T1000 (cell line): ENCODE measurements at regions not wholly inside any gene's neighbourhood (a gene's known extent, or its start where the extent isn't known, plus 50 kb on each side); places are given as distances from the start of the nearest gene placed in this dataset.
"Not testable (repeated sequence)": the region's sequence is repeated elsewhere in the genome, so short reads cannot be mapped to it uniquely, and the experiment has no call there.

ENCODE experiments used
- DNase-seq: peaks from one replicate; lab custom pipeline; 2025; ENCODE audit warnings: mixed read lengths; lab: John Stamatoyannopoulos, UW

DNA sequence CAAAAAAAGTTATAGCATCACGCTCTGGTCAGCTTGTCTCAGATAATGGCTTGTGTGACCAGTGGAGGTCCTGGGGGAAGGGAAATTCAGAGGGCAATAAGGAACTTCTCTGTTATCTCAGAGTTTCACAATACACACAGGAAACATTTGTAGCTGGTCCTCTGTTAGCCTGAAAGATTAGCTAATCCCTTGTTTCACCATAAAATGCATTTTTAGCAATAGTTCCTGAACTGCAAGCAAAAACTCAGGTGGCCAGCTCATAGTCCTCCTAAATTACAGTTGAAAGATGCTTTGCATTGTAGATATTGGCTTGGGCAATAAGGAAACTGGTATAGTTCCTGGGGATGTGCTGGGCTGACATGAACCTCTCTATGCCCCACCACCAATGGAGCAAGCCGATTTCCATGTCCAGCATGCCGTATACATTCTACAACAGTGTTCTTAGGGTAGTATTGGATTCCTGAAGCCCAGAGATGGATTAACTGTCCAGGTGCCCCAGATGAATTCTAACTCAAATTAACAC lies 141.5 kb upstream of the TBL1XR1 start:
- DNase-seq = no peak

DNA sequence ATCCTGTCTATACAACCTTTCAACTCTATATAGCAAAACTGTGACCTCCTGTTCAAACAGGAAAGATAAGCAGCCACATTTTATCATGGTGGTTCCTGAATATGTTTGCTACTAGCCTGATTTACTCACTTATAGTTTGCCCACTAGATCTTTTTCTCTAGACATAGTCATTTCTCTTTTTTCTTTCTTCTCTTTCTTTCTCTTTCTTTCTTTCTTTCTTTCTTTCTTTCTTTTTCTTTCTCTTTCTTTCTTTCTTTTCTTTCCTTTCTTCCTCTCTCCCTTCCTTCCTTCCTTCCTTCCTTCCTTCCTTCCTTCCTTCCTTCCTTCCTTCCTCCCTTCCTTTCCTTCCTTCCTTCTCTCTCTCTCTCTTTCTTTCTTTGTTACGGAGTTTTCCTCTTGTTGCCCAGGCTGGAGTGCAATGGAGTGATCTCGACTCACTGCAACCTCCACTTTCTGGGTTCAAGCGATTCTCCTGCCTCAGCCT lies 142.0 kb upstream of the TBL1XR1 start:
- not testable (repeated sequence) for DNase-seq

DNA sequence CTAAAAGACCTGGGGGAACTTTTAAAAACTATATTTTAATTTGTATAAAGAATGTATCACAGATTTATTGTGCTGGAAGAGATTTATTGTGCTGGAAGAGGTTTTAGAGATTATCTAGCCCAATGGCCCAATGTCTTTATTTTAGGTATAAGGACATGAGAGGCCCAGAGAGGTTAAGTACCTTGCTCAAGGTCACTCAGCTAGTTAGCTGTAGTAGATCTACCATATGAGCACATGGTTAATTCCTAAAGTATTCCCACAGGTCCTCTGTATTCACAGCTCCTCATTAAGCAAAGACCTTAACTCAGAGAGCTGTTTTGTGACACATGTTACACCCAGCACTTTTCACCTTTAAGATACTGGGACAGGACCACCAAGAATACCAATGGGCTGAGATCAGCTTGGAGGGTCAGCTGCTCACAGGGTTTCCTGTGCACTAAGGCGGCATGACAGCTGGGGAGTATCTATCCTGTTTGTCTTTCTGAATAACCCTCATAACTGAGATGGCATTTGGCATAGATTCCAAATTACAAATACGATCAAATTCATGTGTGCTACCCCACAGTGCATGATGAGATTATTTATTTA lies 143.1 kb upstream of the TBL1XR1 start:
- no peak for DNase-seq

DNA sequence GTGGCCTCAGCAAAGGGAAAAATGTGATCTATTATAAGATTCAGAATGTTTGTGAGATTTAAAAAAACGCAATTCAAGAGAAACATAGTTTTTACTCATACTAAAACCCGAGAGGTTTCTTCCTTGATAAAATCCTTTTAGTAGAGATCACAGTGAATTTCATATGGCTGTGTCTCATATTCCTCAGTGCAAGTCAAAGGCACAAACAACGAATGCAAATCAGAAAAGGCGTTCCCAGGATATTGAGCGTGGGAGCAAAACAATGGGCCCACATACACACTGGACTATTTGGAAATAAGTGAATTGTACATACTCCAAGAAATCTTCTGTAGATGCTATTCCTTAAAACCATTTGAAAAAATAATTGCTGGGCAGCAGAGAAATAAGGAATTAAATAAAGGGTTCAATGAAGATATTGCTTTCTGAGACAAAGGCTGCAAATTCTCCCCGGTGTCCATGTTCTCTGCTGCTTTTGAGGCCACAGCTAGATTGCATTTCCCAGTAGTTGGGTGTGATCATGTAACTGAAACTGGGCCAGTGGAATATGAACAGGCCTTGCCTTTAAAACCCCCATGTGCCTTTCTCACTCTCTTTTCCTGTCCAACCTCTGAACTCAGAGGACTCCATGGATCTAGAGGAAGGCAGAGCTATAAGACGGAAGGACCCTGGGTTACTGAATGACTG lies 144.6 kb upstream of the TBL1XR1 start:
- DNase-seq = no peak

DNA sequence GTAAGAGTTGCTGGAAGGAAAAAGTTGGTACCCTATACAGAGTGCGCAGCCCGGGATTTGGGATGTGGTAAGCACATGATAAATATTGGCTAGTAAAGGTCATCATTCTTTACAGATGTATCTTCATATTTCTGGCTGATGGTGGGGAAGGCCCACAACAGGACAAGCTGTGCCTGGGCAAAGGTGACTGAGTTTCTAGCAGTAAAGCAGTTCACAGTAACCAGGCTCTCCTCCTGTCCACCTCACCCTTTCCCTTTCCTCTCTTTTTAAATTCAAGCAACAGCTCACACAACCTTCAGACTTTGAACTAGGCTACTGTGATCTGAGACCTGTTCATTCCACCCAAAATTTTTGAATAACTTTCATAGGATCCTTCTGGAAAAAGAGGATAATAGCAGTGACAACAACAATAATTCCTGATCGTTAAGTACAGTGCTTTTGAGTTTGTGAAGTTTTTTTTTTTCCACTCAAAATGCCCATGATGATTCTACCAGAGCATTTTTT lies 145.9 kb upstream of the TBL1XR1 start:
- no peak for DNase-seq

DNA sequence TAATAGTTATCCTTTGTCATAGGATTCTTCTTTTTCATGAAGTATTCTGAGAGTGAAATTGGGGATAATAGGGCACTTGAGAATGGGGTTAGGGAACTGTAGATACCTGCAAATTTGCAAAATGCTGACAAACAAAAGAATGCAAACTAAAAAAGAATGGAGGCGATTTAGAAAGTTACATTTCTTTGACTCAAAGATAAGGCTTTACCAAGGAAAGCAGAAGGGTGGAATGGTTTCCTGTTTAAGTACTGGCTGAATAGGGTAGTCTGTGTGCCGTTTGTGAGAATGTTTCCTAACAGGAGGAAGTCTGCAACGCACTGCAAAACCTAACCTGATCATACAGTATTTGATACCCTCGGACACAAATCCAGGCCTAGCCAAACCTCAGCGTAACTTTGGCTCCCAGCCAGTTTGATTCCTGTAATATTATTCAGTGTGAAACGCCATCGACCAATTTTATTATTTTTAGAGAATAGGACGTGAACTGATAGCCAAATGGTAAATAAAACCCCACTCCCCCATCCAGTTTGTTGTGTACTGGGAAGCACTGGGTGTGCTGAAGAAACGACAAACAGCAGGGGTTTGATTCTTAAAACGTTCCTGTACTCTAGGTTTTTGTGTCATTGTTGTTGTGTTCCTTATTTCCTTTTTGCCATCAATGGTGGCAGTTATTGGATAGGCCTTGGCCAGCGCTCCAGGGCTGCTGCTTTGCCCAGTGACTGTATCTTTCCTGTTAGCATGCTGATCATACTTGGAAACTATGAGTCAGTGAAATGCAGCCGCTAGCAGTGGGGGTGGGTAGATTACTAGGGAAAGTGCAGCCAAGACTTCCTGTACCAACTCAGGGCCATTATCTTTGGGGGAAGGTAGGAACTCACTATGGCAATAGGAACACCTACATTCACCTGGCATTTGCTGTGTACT lies 148.0 kb upstream of the TBL1XR1 start:
- peak; percentile 66 for DNase-seq

DNA sequence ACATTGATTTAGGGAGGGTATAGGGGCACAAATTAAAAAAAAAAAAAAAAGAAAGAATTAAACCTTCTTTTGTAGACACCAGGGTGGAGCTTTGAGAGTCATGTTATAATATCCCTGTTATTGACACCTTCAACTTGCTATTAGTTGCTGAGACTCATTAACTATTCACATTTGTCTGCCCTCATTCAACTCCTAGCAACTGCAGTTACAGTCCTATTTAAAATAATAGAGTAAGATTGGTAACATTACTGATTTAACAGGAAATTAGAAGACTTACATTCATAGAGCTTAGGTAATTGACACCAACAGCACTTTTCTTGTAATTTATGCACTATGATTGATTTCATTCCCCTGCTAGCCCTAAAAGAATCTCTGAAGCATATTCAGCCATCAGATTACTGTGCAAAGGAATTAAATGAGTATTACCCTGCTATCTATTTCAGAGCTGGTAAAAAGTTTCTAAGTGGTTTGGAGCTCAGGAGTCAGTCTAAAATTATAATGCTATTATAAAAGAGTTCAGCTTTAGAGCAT lies 148.8 kb upstream of the TBL1XR1 start:
- DNase-seq = no peak

DNA sequence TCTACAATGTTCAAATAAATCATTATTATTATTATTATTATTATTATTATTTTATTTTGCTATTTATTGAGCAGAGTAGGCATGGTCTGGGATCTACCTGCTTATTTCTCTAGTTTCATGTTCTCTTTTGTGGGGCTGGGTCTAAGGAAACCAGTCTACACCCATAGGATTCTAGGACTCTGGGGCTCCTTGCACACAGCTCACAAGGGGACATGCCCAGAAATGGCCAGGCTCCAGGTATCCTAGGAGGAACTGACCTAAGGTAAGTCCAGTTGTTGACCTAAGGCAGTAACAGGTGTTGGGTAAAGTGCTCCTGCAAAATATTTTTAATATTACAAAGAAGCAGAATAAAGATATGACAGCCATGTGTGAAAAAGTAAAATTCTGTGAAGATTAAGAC lies 149.6 kb upstream of the TBL1XR1 start:
- DNase-seq = no peak

DNA sequence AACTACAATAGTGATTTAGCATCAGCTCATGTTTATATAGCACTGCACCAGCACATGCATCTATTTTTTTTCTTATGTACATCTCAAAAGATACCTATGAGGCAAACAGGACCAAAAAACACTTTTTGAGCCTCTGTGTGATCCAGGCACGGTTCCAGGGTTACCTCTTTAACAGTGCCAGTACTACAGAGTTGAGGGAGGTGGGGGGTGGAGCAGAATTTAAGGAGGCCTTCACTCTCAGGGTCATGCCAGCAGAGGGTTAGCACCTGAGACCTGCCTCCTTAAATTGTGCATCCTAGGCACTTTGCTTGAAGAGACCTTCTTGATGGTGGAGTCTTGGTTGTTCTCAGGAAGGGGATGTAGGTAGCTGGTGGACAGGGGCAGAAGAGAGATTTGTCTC lies 150.3 kb upstream of the TBL1XR1 start:
- DNase-seq = no peak

DNA sequence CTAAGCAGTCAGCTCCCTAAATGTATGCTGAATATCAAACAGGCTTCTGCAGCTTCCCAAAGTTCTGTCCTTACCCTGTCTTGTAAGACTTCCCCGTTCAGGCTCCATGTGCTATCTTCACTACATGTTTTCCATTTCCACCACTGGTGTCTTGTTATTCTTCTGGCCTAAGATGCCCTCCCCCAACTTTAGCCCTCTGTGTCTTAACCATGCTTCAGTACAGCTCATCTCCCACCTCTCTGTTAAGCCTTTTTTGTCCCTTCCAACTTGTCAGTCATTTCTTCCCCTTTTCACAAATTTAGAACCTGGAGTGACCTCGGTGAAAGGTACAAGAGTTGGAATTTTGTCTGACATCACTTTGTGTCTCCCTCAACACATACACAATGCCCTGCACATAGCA lies 151.7 kb upstream of the TBL1XR1 start:
- no peak for DNase-seq

DNA sequence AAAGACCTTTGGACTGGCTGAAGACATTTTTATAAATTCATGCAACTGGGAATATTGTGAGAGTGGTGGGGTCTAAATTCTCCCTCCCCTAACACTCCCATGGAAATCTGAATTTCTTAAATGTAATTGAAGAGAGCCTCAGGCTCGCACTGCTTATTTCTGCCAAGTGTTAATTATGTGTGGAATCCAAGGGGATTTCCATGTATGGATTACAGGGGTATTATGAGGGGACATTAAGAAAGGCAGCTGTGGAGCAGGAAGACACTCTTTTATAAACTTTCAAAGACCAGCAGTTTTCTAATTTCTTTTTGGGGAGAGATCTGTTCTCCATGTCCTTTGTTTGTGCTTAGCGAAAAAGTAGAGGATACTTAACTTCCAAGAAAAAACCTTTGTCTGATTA lies 152.1 kb upstream of the TBL1XR1 start:
- DNase-seq = no peak

DNA sequence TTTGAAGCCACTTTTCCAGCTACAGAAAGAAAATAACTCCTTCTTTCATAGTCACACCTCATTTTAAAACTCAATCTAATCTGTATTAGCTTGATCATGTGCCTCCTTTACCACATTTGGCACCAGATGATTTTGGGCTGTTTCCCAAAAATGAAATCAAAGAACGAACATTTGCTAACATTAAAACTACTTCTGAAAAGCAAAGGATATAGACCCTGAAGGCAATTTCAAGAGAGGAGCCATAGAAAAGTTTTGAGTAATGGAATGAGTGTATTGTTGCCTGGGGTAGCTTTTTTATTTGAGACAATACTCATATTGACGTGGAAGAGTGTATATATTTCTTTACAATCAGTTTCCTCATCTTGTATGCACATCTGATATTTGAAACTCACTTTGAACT lies 152.8 kb upstream of the TBL1XR1 start:
- no peak for DNase-seq

DNA sequence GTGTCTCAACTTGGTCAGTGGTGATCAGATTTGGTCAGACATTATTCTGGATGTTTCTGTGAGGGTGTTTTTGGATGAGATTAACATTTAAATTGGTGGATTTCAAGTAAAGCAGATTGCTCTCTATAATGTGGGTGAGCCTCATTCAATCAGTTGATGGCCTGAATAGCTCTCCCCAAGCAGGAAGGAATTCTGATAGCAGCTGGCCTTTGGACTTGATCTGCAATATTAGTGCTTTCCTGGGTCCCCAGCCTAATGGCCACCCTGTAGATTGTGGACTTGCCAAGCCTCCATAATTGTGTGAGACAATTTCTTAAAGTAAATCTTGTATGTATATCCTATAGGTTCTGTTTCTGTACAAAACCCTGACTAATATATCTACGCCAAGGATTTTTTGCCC lies 153.9 kb upstream of the TBL1XR1 start:
- no peak for DNase-seq

DNA sequence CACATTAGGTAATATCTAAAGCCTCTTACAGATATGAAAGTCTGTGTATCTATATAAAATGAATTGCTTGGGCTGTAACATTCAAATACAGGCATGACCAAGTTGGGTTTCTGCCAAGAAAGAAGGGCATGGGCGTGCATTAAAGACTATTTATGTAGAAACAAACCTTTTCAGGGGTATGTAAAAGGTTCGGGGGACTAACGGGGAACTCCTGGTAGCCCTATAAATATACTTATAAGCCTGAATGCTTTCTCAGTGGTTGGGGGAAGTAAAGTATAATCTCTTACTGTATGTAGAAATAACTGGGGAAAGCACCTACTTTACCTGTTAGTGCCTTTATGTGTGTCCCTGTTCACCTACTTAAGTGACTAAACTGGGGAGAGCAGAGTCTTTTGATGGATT lies 154.5 kb upstream of the TBL1XR1 start:
- no peak for DNase-seq

DNA sequence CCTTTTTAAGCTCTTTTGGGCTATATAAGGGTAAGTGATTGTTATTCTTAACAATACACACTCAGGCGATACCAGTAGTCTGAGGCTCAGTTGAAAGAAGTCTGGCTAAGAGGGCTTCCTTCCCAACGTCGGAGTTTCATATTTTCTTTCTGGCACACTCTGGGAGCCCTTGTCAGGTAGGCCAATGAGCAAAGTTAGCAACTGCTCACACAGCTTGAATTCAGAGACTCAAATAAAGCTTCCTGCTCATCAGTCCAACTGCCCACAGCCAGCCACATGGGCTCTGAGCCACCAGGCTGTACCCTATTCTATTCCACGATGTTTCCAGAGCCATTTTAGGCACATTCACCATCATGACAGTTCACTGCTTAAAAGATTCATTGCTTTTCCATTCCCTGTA lies 155.1 kb upstream of the TBL1XR1 start:
- DNase-seq = no peak

DNA sequence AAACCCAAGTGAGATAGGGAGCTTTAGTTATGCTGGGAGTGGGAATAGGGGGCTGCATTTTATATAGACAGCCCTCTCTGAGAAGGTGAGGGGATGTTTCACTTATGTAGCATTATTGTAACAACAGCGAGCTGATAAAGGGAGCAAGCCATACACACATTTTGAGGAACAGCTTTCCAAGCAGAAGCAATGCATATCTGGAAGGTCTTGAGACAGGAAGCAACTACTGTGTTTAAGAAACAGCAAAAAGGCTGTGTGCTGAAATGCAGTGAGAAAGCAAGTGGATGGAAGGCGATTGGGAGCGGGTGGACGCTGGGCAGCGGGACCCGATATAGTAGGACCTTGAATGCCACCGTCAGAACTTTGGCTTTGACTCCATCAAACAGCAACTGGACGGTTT lies 155.9 kb upstream of the TBL1XR1 start:
- no peak for DNase-seq

DNA sequence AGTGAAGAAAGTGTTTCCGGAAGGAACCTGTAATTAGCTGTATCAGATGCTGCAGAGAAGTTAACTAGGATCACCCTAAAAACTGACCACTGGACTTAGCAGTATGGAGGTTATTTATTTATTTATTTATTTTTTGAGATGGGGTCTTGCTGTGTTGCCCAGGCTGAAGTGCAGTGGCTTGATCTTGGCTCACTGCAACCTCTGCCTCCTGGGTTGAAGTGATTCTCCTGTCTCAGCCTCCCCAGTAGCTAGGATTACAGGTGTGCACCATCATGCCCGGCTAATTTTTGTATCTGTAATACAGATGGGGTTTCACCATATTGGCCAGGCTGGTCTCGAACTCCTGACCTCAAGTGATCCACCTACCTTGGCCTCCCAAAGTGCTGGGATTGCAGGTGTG lies 156.6 kb upstream of the TBL1XR1 start:
- DNase-seq = not testable (repeated sequence)

DNA sequence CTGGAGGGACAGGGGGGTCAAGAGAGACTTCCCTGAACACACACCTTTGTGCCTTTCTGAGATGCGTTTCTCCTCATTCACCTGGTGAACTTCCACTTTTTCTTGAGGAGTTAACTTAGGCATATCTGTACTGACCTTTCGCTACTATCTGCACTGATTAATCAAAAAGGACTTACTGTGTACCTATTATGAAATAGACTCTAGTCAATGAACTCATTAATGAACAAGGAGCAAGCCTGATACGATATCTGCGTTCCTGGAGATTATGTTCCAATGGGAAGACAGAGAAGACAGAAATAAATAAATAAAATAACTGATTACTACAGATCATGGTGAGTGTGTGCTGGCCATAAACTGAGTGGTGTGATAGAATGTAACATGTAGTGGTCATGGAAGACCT lies 157.2 kb upstream of the TBL1XR1 start:
- no peak for DNase-seq

DNA sequence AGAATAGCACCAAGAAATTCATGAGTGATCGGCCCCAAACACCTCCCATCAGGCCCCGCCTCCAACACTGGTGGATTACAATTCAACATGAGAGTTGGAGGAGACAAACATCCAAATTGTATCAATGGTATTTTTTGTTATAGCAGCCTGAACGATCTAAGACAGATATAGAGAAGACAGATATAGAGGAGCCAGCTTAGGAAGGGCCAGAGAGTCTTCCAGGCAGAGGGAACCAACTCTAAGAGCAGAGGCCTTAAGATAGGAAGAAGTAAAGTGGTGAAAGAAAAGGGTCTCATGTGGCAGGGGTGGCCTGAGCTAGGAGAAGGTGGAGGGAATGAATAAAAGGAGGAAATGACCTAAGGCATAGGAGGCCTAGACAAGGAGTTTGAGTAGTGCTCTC lies 158.8 kb upstream of the TBL1XR1 start:
- no peak for DNase-seq

DNA sequence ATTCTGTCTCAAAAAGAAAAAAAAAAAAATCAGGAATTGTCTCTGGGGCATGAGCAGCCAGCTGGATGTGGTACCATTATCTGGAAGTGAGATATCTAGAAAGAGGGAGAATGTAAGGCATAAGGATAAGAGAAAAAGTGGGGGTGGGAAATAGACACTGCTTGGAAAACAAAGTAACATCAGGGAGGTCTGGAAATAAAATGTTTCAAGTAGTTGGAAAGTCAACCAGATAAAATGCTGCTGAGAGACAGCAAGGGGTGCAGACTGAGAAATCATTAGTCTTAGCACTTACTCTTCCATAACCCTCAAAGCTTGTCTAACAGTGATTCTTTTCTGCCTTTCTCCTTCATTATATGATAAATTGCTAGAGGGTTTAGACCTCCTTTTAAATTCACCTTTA lies 159.7 kb upstream of the TBL1XR1 start:
- DNase-seq = no peak

DNA sequence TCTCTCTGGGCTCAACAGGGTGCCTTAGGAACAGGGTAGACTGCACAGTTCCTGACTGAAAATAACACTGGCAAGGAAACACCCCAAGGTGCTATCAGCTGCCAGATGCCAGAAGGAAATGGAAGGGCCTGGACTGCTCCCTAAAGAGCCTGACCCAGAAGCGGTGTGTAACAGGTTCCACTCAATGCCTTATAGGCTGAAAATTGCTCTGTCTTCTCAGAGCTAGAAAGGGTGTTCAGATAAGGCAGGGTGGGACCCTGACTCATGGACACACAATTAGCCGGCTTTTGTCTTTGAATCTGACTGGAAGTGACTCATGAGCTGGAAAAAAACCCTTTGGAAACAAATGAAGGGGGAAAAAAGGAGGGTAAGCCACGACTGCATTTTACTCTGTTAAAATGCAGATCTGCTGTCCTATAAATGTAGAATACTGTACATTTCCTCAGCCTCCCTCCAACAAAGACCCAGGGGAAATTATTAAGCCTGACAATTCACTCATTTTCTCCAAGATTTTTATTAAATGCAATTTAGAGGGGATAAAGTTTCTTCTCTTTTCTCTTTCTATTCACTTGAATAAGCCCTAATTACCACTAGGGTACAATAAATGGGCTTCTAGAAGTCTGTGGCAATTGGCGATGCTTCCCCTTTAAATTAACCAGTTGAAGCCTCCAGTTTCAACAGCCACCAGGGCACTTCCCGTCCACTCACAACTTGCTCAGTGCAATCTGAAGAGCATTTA lies 160.2 kb upstream of the TBL1XR1 start:
- DNase-seq = peak; percentile 40
